SK-N-SH treated with all-trans-retinoic acid at 6 μM for 48 hours (cell line): ENCODE measurements at regions not wholly inside any gene's neighbourhood (a gene's known extent, or its start where the extent isn't known, plus 50 kb on each side); places are given as distances from the start of the nearest gene placed in this dataset.

ENCODE experiments used
- BACH2 ChIP-seq: fragments of 250-450 bp; sonication (Bioruptor Pico); IDR thresholded peaks from 2 replicates; pipeline ENCODE4 v1.9.0; 2021; ENCODE audit warnings: mild to moderate bottlenecking, borderline replicate concordance
- ESRRG ChIP-seq: fragments of 250-450 bp; sonication (Bioruptor Pico); IDR thresholded peaks from 2 replicates; pipeline ENCODE4 v1.6.1; 2021; ENCODE audit warnings: mild to moderate bottlenecking
- RARB ChIP-seq: fragments of 250-450 bp; sonication (Bioruptor Pico); IDR thresholded peaks from 2 replicates; pipeline ENCODE4 v1.8.0; 2021; ENCODE audit warnings: mild to moderate bottlenecking, moderate library complexity
- TOX ChIP-seq: fragments of 250-450 bp; sonication (Bioruptor Pico); IDR thresholded peaks from 2 replicates; pipeline ENCODE4 v1.8.0; 2021; ENCODE audit warnings: mild to moderate bottlenecking, moderate library complexity, borderline replicate concordance
- ZC3H10 ChIP-seq: fragments of 250-450 bp; sonication (Bioruptor Pico); IDR thresholded peaks from 2 replicates; pipeline ENCODE4 v1.5.1; 2021; ENCODE audit warnings: mild to moderate bottlenecking, moderate library complexity
- TF ChIP-seq, protein P1 (sequence below): fragments of 250-450 bp; sonication (Bioruptor Pico); IDR thresholded peaks from 2 replicates; pipeline ENCODE4 v1.5.1; 2020; ENCODE audit warnings: low read depth, mild to moderate bottlenecking, moderate library complexity
- TF ChIP-seq, protein P2 (sequence below): fragments of 250-450 bp; sonication (Bioruptor Pico); IDR thresholded peaks from 2 replicates; pipeline ENCODE4 v1.5.1; 2021; ENCODE audit warnings: mild to moderate bottlenecking, moderate library complexity
- TF ChIP-seq, protein P3 (sequence below): fragments of 250-450 bp; sonication (Bioruptor Pico); IDR thresholded peaks from 2 replicates; pipeline ENCODE4 v1.8.0; 2020; ENCODE audit warnings: mild to moderate bottlenecking, moderate library complexity, borderline replicate concordance

DNA sequence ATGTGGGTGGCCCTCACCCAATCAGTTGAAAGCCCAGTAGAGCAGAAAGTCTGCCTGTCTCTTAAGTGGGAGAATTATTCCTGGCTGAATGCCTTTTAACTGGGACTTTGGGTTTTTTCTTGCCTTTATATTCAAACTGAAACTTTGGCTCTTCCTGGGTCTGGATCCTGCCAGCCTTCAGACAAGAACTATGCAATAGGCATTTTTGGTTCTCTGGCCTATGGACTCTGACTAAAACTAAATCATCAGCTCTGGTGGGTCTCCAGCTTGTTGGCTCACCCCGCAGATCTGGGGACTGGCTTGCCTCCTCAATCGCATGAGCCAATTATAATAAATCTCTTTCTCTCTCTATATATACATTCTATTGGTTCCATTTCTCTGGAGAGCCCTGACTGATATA, 173.0 kb upstream of the IGF1 start:
- TF ChIP-seq BACH2 (CRISPR knock-in tag) (no peak), RARB (no peak), TOX (CRISPR knock-in tag) (no peak), ZC3H10 (CRISPR knock-in tag) (no peak), ESRRG (CRISPR knock-in tag) (no peak)
- TF ChIP-seq, protein P1, sequence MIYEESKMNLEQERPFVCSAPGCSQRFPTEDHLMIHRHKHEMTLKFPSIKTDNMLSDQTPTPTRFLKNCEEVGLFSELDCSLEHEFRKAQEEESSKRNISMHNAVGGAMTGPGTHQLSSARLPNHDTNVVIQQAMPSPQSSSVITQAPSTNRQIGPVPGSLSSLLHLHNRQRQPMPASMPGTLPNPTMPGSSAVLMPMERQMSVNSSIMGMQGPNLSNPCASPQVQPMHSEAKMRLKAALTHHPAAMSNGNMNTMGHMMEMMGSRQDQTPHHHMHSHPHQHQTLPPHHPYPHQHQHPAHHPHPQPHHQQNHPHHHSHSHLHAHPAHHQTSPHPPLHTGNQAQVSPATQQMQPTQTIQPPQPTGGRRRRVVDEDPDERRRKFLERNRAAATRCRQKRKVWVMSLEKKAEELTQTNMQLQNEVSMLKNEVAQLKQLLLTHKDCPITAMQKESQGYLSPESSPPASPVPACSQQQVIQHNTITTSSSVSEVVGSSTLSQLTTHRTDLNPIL (CRISPR knock-in tag): no peak
- TF ChIP-seq, protein P2, sequence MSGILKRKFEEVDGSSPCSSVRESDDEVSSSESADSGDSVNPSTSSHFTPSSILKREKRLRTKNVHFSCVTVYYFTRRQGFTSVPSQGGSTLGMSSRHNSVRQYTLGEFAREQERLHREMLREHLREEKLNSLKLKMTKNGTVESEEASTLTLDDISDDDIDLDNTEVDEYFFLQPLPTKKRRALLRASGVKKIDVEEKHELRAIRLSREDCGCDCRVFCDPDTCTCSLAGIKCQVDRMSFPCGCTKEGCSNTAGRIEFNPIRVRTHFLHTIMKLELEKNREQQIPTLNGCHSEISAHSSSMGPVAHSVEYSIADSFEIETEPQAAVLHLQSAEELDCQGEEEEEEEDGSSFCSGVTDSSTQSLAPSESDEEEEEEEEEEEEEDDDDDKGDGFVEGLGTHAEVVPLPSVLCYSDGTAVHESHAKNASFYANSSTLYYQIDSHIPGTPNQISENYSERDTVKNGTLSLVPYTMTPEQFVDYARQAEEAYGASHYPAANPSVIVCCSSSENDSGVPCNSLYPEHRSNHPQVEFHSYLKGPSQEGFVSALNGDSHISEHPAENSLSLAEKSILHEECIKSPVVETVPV (CRISPR knock-in tag): no peak
- TF ChIP-seq, protein P3, sequence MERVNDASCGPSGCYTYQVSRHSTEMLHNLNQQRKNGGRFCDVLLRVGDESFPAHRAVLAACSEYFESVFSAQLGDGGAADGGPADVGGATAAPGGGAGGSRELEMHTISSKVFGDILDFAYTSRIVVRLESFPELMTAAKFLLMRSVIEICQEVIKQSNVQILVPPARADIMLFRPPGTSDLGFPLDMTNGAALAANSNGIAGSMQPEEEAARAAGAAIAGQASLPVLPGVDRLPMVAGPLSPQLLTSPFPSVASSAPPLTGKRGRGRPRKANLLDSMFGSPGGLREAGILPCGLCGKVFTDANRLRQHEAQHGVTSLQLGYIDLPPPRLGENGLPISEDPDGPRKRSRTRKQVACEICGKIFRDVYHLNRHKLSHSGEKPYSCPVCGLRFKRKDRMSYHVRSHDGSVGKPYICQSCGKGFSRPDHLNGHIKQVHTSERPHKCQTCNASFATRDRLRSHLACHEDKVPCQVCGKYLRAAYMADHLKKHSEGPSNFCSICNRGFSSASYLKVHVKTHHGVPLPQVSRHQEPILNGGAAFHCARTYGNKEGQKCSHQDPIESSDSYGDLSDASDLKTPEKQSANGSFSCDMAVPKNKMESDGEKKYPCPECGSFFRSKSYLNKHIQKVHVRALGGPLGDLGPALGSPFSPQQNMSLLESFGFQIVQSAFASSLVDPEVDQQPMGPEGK (CRISPR knock-in tag): no peak
